Spleen (tissue), 11 donors: ENCODE measurements at regions not wholly inside any gene's neighbourhood (a gene's known extent, or its start where the extent isn't known, plus 50 kb on each side); places are given as distances from the start of the nearest gene placed in this dataset.

Experiments used
- DNase-seq: peaks from one replicate; pipeline ENCODE4 v3.0.0-alpha.2; 2020
- H3K27ac ChIP-seq, 8 donors: fragments of 200-600 bp; sonication (generic) in 7 of 8; 1 replicate in 4 of 8; 2 replicates in 4 of 8; pipeline versions ENCODE4 v1.5.0 to v1.8.0; 2016 to 2021; ENCODE audit warnings: inconsistent platforms in 4 of 8, mild to moderate bottlenecking in 4 of 8, moderate library complexity in 1 of 8
- H3K27me3 ChIP-seq, 7 donors: fragments of 200-600 bp; sonication (generic) in 6 of 7; replicated peaks in 1 of 7; 1 replicate in 4 of 7; 2 replicates in 3 of 7; pipeline versions ENCODE4 v1.5.0 to v1.8.0; 2016 to 2021; ENCODE audit warnings: inconsistent platforms in 3 of 7, mild to moderate bottlenecking in 1 of 7
- H3K36me3 ChIP-seq, 6 donors: fragments of 200-600 bp; sonication (generic) in 5 of 6; 1 replicate in 4 of 6; 2 replicates in 2 of 6; pipeline versions ENCODE4 v1.5.0 to v1.8.0; 2016 to 2021; ENCODE audit warnings: inconsistent platforms in 2 of 6
- H3K4me1 ChIP-seq, 6 donors: fragments of 200-600 bp; sonication (generic) in 5 of 6; 1 replicate in 3 of 6; 2 replicates in 3 of 6; pipeline versions ENCODE4 v1.5.0 to v1.8.0; 2016 to 2021; ENCODE audit warnings: inconsistent platforms in 3 of 6
- H3K4me3 ChIP-seq, 8 donors: fragments of 200-600 bp; sonication (generic) in 7 of 8; 1 replicate in 4 of 8; 2 replicates in 4 of 8; pipeline versions ENCODE4 v1.5.0 to v1.8.0; 2016 to 2021; ENCODE audit warnings: inconsistent platforms in 4 of 8, mild to moderate bottlenecking in 4 of 8, moderate library complexity in 2 of 8
- H3K9me3 ChIP-seq, 8 donors: fragments of 200-600 bp; sonication (generic) in 7 of 8; 1 replicate in 4 of 8; 2 replicates in 4 of 8; pipeline versions ENCODE4 v1.5.0 to v1.8.0; 2016 to 2021; ENCODE audit warnings: inconsistent platforms in 4 of 8
- POLR2A ChIP-seq, 3 donors: fragments of 450-650 bp; IDR thresholded peaks; one replicate each; pipeline ENCODE4 v1.5.1; 2017; ENCODE audit warnings: antibody characterized with exemption in 3 of 3, mild to moderate bottlenecking in 1 of 3
- POLR2AphosphoS5 ChIP-seq, 3 donors: sonication (generic); formaldehyde crosslinking; IDR thresholded peaks; one replicate each; pipeline ENCODE4 v1.5.1; 2017; ENCODE audit warnings: antibody characterized with exemption in 3 of 3
- WGBS, 5 donors: extraction: QIAGEN DNeasy Blood & Tissue Kit in 3 of 5; methylation state at CpG; one replicate each; pipeline versions ENCODE4 v1.1.5 to v1.1.7; 2013 to 2018; 5-methylcytosine and 5-hydroxymethylcytosine counted together
- intact Hi-C: fragments of 100-400 bp; cut with DNase I; formaldehyde crosslinking; loops from one replicate; pipeline ENCODE4 v1.15.0; 2023; ENCODE audit warnings: low total_unique reads
- TF ChIP-seq, protein P1 (sequence below), 11 experiments: fragments of 200-600 bp in 7 of 11; fragments of 450-650 bp in 4 of 11; sonication (generic) in 4 of 11; IDR thresholded peaks in 8 of 11; conservative IDR thresholded peaks in 3 of 11; 1 replicate in 7 of 11; 2 replicates in 4 of 11; pipeline versions ENCODE4 v1.4.0 to v1.8.0; 2016 to 2021; ENCODE audit warnings: antibody characterized with exemption in 11 of 11, inconsistent platforms in 4 of 11, mild to moderate bottlenecking in 1 of 11
- donor health status: healthy with polysubstance abuse.
- donor health status: DM: no; HTN: no; CAD: no; lungs with moderate emphysema.
- donor health status: DM: no; HTN: no; CAD: no.
- donor health status: Bipolar disorder and iron deficiency.
- donor health status: healthy.
- donor health status: DM: no; HTN: no; CAD: no.
- donor health status: DM: yes; HTN: yes; CAD: no.

DNA sequence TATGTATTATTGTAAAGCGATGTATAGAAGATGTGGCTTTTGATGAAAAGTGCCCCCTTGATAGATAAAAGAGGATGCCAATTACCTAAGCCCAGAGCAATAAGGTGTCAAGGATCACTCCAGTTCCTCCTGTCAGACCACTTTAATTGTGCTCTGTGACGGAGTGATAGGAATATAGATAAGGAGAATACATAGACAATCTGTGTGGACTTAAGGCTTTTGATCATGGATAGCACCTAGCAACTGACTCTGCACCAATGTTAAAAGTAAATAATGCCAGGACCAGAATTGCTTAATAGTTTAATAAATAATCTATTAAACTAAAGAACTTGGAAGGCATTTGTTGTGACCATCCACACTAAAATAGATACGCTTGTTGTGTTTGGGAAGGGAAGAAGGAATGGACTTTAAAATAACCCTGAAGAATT, 390.7 kb upstream of the ARGLU1 start:
- no peak overlapping the region for H3K4me3 ChIP-seq
- 82 to 92% (median 87%) methylated on average over 3 of the region's 3 CpGs for WGBS, 5 donors
- H3K27ac ChIP-seq, result no peak overlapping the region
- TF ChIP-seq, protein P1, sequence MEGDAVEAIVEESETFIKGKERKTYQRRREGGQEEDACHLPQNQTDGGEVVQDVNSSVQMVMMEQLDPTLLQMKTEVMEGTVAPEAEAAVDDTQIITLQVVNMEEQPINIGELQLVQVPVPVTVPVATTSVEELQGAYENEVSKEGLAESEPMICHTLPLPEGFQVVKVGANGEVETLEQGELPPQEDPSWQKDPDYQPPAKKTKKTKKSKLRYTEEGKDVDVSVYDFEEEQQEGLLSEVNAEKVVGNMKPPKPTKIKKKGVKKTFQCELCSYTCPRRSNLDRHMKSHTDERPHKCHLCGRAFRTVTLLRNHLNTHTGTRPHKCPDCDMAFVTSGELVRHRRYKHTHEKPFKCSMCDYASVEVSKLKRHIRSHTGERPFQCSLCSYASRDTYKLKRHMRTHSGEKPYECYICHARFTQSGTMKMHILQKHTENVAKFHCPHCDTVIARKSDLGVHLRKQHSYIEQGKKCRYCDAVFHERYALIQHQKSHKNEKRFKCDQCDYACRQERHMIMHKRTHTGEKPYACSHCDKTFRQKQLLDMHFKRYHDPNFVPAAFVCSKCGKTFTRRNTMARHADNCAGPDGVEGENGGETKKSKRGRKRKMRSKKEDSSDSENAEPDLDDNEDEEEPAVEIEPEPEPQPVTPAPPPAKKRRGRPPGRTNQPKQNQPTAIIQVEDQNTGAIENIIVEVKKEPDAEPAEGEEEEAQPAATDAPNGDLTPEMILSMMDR (IDR thresholded peaks at IDR 0.05 in 8 of 11, conservative IDR thresholded peaks at IDR 0.05 in 3 of 11), result no peak
- TF ChIP-seq POLR2A (IDR thresholded peaks at IDR 0.05) (no peak), POLR2AphosphoS5 (IDR thresholded peaks at IDR 0.05) (no peak)
- H3K36me3 ChIP-seq, result no peaks in the 10 kb centered on the region
- DNase-seq, result no peak
- H3K27me3 ChIP-seq, result no peaks in the 10 kb centered on the region
- peaks cover 0 to 14% (median 4%) of the 10 kb centered on the region in 8 donors for H3K9me3 ChIP-seq
- no peaks in the 10 kb centered on the region for H3K4me1 ChIP-seq
- intact Hi-C loops, result no loop called here

DNA sequence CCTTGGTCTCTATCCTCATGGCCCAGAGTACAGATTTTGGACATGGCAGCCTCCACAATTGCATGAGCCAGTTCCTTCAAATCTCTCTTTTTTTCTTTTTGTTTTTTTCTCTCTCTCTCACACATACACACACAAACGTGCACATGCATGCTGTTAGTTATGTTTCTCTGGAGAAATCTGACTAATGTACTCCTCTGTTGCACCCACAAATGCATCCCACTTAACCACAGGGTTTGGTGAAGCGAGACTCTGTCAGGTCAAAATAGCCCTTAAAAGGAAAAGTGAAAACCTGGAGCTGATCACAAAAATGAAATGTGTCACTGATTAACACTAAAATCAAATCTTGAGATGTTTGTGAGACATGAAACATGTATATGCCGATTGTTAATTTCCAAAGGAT, 374.6 kb upstream of the ARGLU1 start:
- TF ChIP-seq, protein P1 (IDR thresholded peaks at IDR 0.05 in 8 of 11, conservative IDR thresholded peaks at IDR 0.05 in 3 of 11), result no peak
- TF ChIP-seq POLR2A (IDR thresholded peaks at IDR 0.05), result no peak
- TF ChIP-seq POLR2AphosphoS5 (IDR thresholded peaks at IDR 0.05), result no peak
- Histone ChIP-seq H3K4me1 (peaks cover 0 to 14% (median 0%) of the 10 kb centered on the region in 6 donors), H3K9me3 (no peaks in the 10 kb centered on the region), H3K4me3 (no peak overlapping the region), H3K27ac (no peak overlapping the region), H3K36me3 (no peaks in the 10 kb centered on the region), H3K27me3 (no peaks in the 10 kb centered on the region)
- no peak for DNase-seq
- intact Hi-C loops, result no loop called here
- WGBS, 5 donors, result 63 to 81% (median 73%) methylated on average over 3 of the region's 3 CpGs

DNA sequence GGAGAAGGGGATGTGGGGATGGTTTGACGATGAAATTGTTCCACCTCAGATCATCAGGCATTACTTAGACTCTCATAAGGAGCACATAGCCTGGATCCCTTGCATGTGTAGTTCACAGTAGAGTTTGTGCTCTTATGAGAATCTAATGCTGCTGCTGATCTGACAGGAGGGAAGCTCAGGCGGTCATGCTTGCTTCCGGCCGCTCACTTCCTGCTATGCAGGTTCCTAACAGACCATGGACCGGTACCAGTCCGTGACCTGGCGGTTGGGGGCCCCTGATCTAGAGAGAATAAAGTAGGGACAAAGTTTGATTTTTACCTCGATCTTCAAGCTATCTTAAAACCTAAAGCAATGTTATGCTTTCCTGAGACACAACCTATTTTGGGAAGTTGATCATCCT, 373.8 kb upstream of the ARGLU1 start:
- H3K4me1 ChIP-seq, result peaks cover 0 to 14% (median 0%) of the 10 kb centered on the region in 6 donors
- H3K4me3 ChIP-seq, result no peak overlapping the region
- H3K9me3 ChIP-seq, result no peaks in the 10 kb centered on the region
- WGBS, 5 donors, result 85 to 93% (median 88%) methylated on average over 8 of the region's 8 CpGs
- H3K27ac ChIP-seq, result peak overlapping the region in 1 of 8 donors; percentile 41
- H3K36me3 ChIP-seq, result no peaks in the 10 kb centered on the region
- no peaks in the 10 kb centered on the region for H3K27me3 ChIP-seq
- intact Hi-C loops, result no loop called here
- no peak for DNase-seq
- TF ChIP-seq POLR2AphosphoS5 (IDR thresholded peaks at IDR 0.05) (no peak), POLR2A (IDR thresholded peaks at IDR 0.05) (no peak)
- TF ChIP-seq, protein P1 (IDR thresholded peaks at IDR 0.05 in 8 of 11, conservative IDR thresholded peaks at IDR 0.05 in 3 of 11), result no peak

DNA sequence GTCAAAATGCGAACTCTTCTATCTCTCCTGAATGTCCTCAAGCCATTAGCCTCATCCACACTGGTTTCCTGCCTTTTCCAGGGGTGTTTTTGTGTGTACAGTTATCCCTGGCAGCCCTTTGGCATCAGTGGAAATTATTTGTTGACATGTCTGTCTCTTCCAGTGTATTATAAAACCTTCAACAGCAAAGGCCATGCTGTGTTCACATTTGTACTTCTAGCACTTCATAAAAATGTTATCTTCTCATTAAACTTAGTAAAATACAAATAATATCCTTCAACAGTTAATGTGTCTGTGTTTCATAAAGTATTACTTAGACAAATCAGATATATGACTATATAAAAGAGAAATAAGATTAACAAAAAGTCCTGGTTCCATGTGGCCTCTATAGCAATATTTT, 359.5 kb upstream of the ARGLU1 start:
- Histone ChIP-seq H3K9me3 (no peaks in the 10 kb centered on the region), H3K4me3 (no peak overlapping the region), H3K27ac (no peak overlapping the region), H3K4me1 (no peaks in the 10 kb centered on the region), H3K36me3 (no peaks in the 10 kb centered on the region), H3K27me3 (no peaks in the 10 kb centered on the region)
- DNase-seq, result no peak
- 68 to 90% (median 85%) methylated on average over 1 of the region's 1 CpG for WGBS, 5 donors
- intact Hi-C loops, result no loop called here
- TF ChIP-seq, protein P1 (IDR thresholded peaks at IDR 0.05 in 8 of 11, conservative IDR thresholded peaks at IDR 0.05 in 3 of 11), result no peak
- no peak for TF ChIP-seq POLR2A (IDR thresholded peaks at IDR 0.05)
- no peak for TF ChIP-seq POLR2AphosphoS5 (IDR thresholded peaks at IDR 0.05)
